ENCODE measurements at regions not wholly inside any gene's neighbourhood (a gene's known extent, or its start where the extent isn't known, plus 50 kb on each side); places are given as distances from the start of the nearest gene placed in this dataset.

- DNase-seq = no peak
Observed at GRCh38 chr13:73741742-73742141, 392.5 kb downstream of the KLF12 start.

GRCh38 chr13:73741111-73741510, 393.1 kb downstream of the KLF12 start:
- no peak for DNase-seq

- no peak for DNase-seq
Observed at GRCh38 chr13:73740666-73741065, 393.5 kb downstream of the KLF12 start.

- no peak for DNase-seq
Observed at GRCh38 chr13:73739394-73739793, 394.8 kb downstream of the KLF12 start.

- DNase-seq = no peak
Observed at GRCh38 chr13:73738626-73739025, 395.6 kb downstream of the KLF12 start.

- DNase-seq = no peak
Observed at GRCh38 chr13:73737214-73737613, 397.0 kb downstream of the KLF12 start.

- DNase-seq = no peak
Observed at GRCh38 chr13:73733706-73734105, 400.5 kb downstream of the KLF12 start.

GRCh38 chr13:73732350-73732749, 401.9 kb downstream of the KLF12 start:
- no peak for DNase-seq

- DNase-seq = no peak
Observed at GRCh38 chr13:73731564-73731963, 402.6 kb downstream of the KLF12 start.

GRCh38 chr13:73730014-73730413, 404.2 kb downstream of the KLF12 start:
- no peak for DNase-seq

GRCh38 chr13:73729046-73729445, 405.2 kb downstream of the KLF12 start:
- no peak for DNase-seq

GRCh38 chr13:73722120-73722519, 412.1 kb downstream of the KLF12 start:
- no peak for DNase-seq

- no peak for DNase-seq
Observed at GRCh38 chr13:73721571-73721970, 412.6 kb downstream of the KLF12 start.

- no peak for DNase-seq
Observed at GRCh38 chr13:73720216-73720840, 413.9 kb downstream of the KLF12 start.

GRCh38 chr13:73718246-73718645, 416.0 kb downstream of the KLF12 start:
- DNase-seq = no peak

- DNase-seq = no peak
Observed at GRCh38 chr13:73717632-73718031, 416.6 kb downstream of the KLF12 start.

- DNase-seq = peak in 1 of 4 experiments; percentile 3
Observed at GRCh38 chr13:73715911-73716510, 418.2 kb downstream of the KLF12 start.

- no peak for DNase-seq
Observed at GRCh38 chr13:73715114-73715910, 418.9 kb downstream of the KLF12 start.

GRCh38 chr13:73714522-73714921, 419.7 kb downstream of the KLF12 start:
- DNase-seq = no peak

- peak; percentile 53 to 71 (median 62) for DNase-seq
Observed at GRCh38 chr13:73708393-73708985, 425.7 kb downstream of the KLF12 start.

GRCh38 chr13:73704587-73704986, 429.6 kb downstream of the KLF12 start:
- DNase-seq = no peak

GRCh38 chr13:73703606-73704005, 430.6 kb downstream of the KLF12 start:
- DNase-seq = no peak

GRCh38 chr13:73702419-73703071, 431.7 kb downstream of the KLF12 start:
- DNase-seq = no peak
